ENCODE measurements at regions not wholly inside any gene's neighbourhood (a gene's known extent, or its start where the extent isn't known, plus 50 kb on each side); places are given as distances from the start of the nearest gene placed in this dataset.

DNA sequence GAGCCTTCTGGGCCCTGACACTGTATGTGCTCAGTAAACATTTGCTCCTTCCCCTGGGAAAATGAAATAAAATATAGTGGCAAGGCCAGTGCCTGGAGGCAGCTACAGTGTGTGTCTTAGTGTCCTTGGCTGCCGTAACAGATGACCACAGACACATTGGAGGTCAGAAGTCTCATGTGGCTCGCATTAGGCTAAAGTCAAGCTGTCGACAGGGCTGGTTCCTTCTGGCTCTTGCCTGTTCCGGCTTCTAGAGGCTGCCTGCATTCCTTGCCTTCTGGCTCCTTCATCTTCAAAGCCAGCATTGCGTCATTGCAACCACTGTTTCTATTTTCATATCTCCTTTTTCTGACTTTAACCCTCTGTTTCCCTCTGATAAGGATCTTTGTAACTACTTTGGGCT lies 83.6 kb upstream of the STX18 start:
- no peak for DNase-seq

DNA sequence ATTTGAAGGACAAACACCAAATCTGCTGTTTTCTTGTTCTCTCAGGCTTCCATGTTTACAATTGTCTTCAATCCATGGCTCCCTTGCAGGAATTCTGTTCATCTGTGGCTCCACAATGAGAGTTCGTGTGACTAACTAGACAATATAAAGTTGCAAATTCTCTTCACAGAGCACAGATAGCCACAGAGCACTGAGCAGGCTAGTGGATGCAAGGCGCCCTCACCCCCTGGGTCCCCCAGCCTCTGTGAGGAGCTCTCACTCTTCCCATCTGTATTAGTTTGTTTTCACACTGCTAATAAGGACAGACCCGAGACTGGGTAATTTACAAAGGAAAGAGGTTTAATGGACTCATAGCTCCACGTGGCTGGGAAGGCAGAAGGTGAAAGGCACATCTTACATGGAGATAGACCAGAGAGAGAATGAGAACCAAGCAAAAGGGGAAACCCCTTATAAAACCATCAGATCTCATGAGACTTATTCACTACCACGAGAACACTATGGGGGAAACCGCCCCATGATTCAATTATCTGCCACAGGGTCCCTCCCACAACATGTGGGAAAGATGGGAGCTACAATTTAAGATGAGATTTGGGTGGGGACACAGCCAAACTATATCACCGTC lies 82.5 kb upstream of the STX18 start:
- DNase-seq: no peak

DNA sequence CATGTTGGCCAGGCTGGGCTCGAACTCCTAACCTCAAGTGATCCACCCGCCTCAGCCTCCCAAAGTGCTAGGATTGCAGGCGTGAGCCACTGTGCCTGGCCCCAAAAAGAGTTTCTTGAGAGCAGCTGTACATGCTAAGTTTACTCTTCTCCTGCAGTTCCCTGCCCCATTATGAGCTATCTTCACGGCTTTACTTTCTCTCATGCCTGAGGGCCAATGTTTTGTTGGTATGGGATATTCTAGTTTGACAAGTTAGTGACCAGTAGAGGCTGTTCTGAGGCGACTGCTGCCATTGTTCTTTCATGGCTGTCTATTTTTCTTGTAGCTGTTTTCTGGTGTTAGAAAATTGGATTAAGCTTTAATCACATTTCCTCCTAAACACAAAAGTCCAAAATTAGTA lies 78.0 kb upstream of the STX18 start:
- no peak for DNase-seq

DNA sequence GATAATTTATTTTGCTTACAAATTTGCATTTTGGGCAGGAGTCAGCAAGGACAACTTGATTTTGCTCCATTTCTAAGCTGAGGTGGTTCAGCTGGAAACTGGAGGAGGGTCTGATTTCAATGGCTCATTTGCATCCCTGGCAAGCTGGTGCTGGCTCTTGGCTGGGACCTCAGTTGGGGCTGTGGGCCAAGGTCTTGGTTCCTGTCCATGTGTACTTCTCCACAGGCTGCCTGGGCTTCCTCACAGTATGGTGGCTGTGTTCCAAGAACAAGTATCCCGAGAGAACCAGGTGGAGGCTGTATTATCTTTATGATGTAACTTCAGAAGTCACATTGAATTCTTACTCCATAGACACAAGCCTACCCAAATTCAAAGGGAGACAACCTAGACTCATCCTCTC lies 77.0 kb upstream of the STX18 start:
- DNase-seq: peak; percentile 42 to 76

GRCh38 chr4:4614925-4615678 lies 73.3 kb upstream of the STX18 start:
- DNase-seq: peak in 1 of 2 experiments; percentile 1

- DNase-seq: no peak
Observed at GRCh38 chr4:4613641-4614286, 71.9 kb upstream of the STX18 start.

- DNase-seq: no peak
Observed at GRCh38 chr4:4613126-4613465, 71.2 kb upstream of the STX18 start.

DNA sequence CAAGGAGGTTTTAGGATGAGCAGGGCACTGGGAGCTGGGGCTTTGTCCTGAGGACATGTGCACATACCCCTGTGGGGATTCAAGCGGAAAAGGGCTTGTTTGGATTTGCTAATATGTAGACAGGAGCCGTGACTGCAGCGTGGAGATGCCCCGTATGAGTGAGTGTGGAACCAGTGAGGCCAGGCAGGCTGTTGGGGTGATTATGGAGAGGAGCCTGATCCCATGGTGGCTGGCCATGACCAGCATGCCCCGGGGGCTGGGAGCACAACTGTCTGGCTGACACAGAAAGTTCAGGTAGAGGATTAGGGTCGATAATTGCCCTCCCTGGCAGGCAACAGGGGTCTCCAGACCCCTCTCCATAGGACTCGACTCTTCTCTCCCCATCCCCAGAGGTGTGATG lies 68.8 kb upstream of the STX18 start:
- no peak for DNase-seq

DNA sequence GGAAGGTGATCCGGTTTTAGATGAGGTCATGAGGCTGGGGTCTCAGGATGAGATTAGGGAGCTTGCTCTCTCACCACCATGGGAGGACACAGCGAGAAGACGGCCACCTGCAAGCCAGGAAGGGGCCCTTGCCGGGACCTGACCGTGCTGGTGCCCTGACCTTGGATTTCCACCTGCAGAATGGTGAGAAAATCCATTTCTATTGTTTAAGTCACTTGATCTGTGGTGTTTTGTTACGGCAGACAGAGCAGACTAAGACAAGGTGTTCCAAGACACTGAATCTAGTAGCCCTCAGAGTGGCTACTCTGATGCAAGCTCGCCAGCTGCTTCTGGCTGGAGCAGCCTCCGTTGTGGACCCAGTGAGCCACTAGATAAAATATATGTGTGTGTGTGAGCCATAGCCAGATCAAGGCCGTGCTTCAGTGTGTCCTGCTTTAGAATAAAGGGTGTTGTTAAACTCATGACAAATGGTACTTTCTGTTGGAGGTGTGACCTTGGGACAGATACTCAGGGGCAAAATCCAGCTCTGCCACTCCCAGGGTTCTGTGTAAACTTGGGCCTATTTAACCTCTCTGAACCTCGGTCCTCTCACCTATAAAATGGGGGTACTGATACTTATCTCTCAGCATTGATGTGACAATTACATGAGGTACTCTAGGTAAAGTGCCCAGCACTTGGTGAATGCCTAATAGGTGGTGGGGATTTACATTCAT lies 67.9 kb upstream of the STX18 start:
- no peak for DNase-seq

DNA sequence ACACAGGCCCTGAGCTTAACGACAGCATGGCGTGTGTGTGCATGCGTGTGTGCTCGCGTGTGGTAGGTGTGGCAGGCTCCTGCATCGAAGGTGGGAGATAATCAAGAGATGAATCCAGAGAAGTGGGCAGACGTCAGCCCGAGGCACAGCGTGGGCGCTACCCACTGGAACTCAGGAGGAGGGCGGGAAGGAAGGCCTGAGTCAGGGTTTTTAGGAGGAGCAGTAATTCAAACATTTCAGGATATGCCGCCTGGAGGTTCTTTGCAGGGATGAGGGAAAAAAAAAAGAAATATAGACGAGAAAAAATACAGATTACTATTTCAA lies 66.3 kb upstream of the STX18 start:
- DNase-seq: no peak

- DNase-seq: no peak
Observed at GRCh38 chr4:4607336-4608213, 65.7 kb upstream of the STX18 start.

- DNase-seq: no peak
Observed at GRCh38 chr4:4606321-4606720, 64.5 kb upstream of the STX18 start.

DNA sequence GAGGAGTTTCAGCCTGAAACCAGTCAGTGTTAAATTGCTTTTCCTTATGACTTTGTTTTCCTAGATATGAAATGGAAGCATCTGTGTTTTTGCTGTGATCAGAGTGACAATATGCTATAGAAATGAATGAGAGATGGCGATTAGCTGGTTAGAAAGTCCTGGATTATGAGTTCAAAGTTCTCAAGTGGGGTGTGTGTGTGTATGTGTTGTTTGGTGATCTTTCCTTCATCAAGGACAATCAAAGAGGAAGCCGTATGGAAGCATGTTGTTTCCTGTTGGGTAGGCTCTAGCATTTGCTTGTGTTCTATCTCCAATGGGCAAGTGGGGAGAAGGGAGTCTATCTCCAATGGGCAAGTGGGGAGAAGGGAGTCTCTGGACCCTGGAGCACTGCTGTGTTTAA lies 64.0 kb upstream of the STX18 start:
- no peak for DNase-seq

- DNase-seq: no peak
Observed at GRCh38 chr4:4603592-4603991, 61.7 kb upstream of the STX18 start.

- no peak for DNase-seq
Observed at GRCh38 chr4:4603067-4603466, 61.2 kb upstream of the STX18 start.

- DNase-seq: no peak
Observed at GRCh38 chr4:4602468-4602867, 60.6 kb upstream of the STX18 start.

DNA sequence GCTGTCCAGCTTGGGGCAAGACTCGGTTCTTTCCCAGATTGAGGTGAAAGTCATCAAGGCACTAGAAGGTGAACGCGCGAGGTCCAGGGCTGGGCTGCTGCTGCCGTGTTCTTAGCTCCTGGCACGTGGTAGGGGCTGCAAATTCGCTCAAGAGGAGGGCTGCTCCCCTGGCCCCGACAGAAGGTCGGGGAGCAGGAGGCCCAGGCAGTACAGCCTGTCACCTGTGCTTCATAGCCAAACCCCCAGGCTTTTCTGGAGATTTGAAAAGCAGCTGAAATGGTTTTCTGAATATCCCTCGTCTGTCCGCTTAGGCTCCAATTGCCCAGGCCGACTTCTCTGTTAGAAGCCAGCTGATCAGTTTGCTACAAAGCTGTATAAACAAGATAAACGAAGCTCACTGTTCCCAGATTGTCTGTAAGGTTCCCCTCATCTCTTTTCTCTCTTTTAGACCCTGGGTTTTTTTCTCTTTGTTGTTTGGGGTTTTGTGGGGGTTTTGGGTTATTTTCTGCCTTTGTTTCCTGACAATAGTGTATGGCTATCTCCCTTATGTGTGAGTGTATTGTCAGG lies 60.0 kb upstream of the STX18 start:
- no peak for DNase-seq

- DNase-seq: no peak
Observed at GRCh38 chr4:4599481-4600275, 57.8 kb upstream of the STX18 start.

- DNase-seq: no peak
Observed at GRCh38 chr4:4598851-4599411, 57.1 kb upstream of the STX18 start.

- no peak for DNase-seq
Observed at GRCh38 chr4:4596720-4597119, 54.9 kb upstream of the STX18 start.

DNA sequence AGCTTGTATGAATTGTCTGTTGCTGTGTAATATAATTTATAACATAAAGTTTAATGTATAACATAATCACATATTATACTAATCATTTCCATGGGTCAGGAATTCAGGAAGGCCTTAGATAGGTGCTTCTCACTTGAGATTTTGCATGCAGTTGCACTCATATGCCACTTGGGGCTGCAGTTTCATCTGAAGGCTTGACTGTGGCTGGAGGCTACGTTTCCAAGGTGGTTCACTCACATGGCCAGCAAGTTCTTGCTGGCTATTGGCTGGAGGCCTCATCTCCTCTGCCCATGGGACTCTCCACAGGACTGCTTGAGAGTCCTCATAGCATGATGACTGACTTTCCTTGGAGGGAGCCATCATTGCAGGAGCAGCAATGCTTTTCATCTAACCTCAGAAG lies 53.4 kb upstream of the STX18 start:
- no peak for DNase-seq
